ENCODE measurements at regions not wholly inside any gene's neighbourhood (a gene's known extent, or its start where the extent isn't known, plus 50 kb on each side); places are given as distances from the start of the nearest gene placed in this dataset.

DNA sequence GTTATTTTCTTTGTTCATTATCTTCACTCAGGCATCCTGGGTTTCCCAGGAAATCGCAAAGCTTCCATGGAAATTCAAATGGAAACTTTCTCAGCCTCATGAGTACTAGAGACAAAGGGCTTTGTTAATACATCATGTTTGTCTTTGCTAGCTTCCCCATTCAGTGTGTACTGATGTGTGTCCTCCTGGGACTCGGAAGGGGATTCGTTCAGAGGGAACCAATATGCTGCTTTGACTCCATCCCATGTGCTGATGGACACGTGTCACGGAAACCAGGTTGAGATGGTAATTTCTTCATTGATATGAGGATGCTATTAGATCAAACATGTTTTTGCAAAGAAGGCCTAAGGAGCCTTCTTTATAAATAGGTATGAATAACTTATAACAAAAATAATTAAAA is 87.0 kb upstream of the KCNAB1 start:
- Histone ChIP-seq H3K9me3 (no peaks in the 10 kb centered on the region), H3K4me3 (no peak overlapping the region), H3K27me3 (no peaks in the 10 kb centered on the region), H3K4me1 (no peaks in the 10 kb centered on the region), H3K27ac (no peak overlapping the region), H3K36me3 (no peaks in the 10 kb centered on the region)
- TF ChIP-seq CTCF (IDR thresholded peaks at IDR 0.05) = no peak
- intact Hi-C loops (cut with DNase I) = no loop called here
- DNase-seq (ENCODE audit: low spot score in 2 of 2) = no peak

GRCh38 chr3:156035158-156035557 is 85.2 kb upstream of the KCNAB1 start:
- no peak for DNase-seq (ENCODE audit: low spot score in 2 of 2)
- intact Hi-C loops (cut with DNase I) = no loop called here
- Histone ChIP-seq H3K4me1 (no peaks in the 10 kb centered on the region), H3K27ac (no peak overlapping the region), H3K9me3 (no peaks in the 10 kb centered on the region), H3K36me3 (no peaks in the 10 kb centered on the region), H3K4me3 (no peak overlapping the region), H3K27me3 (no peaks in the 10 kb centered on the region)
- TF ChIP-seq CTCF (IDR thresholded peaks at IDR 0.05) = no peak

DNA sequence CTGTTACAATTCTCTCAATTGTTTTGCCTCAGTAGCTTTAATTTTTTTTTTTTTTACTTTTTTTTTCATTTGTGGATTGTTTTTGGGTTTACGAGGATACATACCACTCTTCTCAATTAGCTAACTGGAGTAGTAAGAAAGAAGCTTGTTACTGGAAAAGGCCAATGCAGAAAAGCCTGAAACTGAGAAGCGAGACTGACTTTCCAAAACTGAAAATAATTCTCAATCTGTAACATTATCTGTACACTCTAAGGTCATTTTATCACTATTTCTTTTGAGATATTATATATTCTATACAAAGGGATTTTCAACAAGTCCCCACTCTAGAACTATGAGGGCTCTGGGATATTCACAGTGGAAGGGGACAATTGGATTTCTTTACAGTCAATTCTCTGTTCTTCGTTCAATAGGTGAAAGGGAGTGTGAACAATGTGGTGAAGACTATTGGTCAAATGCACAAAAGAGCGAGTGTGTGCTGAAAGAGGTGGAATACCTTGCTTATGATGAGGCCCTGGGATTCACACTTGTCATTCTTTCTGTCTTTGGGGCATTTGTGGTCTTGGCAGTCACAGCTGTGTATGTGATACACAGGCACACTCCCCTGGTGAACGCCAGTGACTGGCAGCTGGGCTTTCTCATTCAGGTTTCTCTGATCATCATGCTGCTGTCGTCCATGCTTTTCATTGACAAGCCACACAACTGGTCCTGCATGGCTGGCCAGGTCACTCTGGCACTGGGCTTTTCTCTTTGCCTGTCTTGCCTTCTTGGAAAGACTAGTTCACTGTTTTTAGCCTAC is 83.9 kb upstream of the KCNAB1 start:
- intact Hi-C loops (cut with DNase I) = no loop called here
- no peaks in the 10 kb centered on the region for H3K36me3 ChIP-seq
- H3K4me3 ChIP-seq = no peak overlapping the region
- H3K9me3 ChIP-seq = no peaks in the 10 kb centered on the region
- no peaks in the 10 kb centered on the region for H3K4me1 ChIP-seq
- DNase-seq (ENCODE audit: low spot score in 2 of 2) = no peak
- H3K27me3 ChIP-seq = no peaks in the 10 kb centered on the region
- no peak overlapping the region for H3K27ac ChIP-seq
- no peak for TF ChIP-seq CTCF (IDR thresholded peaks at IDR 0.05)

DNA sequence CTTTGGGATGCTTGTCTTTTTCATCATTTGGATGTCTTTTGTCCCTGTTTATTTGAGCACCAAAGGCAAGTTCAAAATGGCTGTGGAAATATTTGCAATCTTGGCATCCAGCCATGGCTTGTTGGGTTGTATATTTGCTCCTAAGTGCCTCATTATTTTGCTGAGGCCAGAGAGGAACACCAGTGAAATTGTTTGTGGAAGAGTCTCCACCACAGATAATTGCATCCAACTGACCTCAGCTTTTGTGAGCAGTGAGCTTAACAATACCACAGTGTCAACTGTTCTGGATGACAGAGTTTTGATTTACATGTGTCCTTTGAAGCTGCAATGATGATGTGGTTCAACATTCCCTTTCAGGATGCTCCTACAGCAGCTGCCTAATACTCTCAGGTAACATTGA is 83.0 kb upstream of the KCNAB1 start:
- no peak overlapping the region for H3K27ac ChIP-seq

DNA sequence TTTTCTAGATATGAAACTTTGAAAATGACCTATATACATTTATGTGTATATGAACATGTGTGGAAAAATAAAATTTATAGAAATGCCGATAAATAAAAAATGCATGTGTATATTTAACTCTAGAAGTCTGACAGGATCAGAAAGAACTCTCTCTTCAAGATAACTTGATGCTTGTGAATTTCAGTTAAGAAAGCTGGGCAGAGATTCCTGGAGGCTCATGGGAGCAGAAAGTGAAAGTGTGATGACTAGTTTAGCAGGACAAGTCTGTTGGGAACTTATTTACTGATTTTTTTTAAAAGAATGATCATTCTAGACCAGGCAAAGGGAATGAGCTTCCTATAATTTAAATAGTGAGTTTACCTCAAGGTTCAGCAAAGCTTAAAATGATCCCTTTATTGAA is 81.5 kb upstream of the KCNAB1 start:
- Histone ChIP-seq H3K36me3 (no peaks in the 10 kb centered on the region), H3K4me1 (no peaks in the 10 kb centered on the region), H3K27me3 (no peaks in the 10 kb centered on the region), H3K4me3 (no peak overlapping the region), H3K27ac (no peak overlapping the region), H3K9me3 (no peaks in the 10 kb centered on the region)
- no peak for DNase-seq (ENCODE audit: low spot score in 2 of 2)
- intact Hi-C loops (cut with DNase I) = no loop called here
- no peak for TF ChIP-seq CTCF (IDR thresholded peaks at IDR 0.05)

More for the DNA sequence above, 83.0 kb upstream of the KCNAB1 start:
- Histone ChIP-seq H3K36me3 (no peaks in the 10 kb centered on the region), H3K9me3 (no peaks in the 10 kb centered on the region), H3K4me1 (no peaks in the 10 kb centered on the region), H3K4me3 (no peak overlapping the region), H3K27me3 (no peaks in the 10 kb centered on the region)
- DNase-seq (ENCODE audit: low spot score in 2 of 2) = no peak
- TF ChIP-seq CTCF (IDR thresholded peaks at IDR 0.05) = no peak
- intact Hi-C loops (cut with DNase I) = no loop called here
